H1 (cell line): ENCODE measurements at regions not wholly inside any gene's neighbourhood (a gene's known extent, or its start where the extent isn't known, plus 50 kb on each side); places are given as distances from the start of the nearest gene placed in this dataset.

ENCODE experiments used
- PHF8 ChIP-seq: fragments of 200-600 bp; sonication (generic); conservative IDR thresholded peaks from 2 replicates; pipeline ENCODE4 v1.7.1; 2012; ENCODE audit warnings: low read depth, mild to moderate bottlenecking, inconsistent platforms, low read length, moderate library complexity
- RXRA ChIP-seq: IDR thresholded peaks from 2 replicates; pipeline ENCODE4 v1.6.1; 2011; ENCODE audit warnings: low read depth, mild to moderate bottlenecking, low read length, moderate library complexity; ENCODE audit not compliant: insufficient read depth

DNA sequence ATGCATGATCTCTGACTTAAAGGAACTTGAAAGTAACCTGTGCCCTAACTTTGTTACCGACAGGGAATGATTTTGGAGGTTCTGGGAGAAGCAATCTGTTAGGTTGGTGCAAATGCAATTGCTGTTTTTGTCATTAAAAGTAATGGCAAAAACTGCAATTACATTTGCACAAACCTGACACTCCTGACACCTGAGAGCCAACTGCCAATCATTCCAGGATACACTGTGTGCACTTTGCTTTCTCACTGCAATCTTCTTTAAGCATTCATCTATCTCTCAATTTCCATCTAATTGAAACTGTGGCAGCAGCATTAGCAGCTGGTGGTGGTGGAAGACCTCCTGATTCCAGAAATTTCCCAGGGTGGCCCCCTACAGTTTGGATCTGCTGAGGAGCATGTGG lies 87.6 kb upstream of the CYP1B1 start (continued):
- TF ChIP-seq RXRA (no peak), PHF8 (no peak)
